Nephron progenitor cell (in vitro differentiated cells): ENCODE measurements at regions not wholly inside any gene's neighbourhood (a gene's known extent, or its start where the extent isn't known, plus 50 kb on each side); places are given as distances from the start of the nearest gene placed in this dataset.

ENCODE experiments used
- DNase-seq: peaks from one replicate; pipeline ENCODE4 v3.0.0; 2021
- H3K27ac Mint-ChIP-seq: 2 replicates; pipeline ENCODE4 v1.8.0; 2021; ENCODE audit warnings: mild to moderate bottlenecking, moderate library complexity, mixed read lengths
- H3K27me3 Mint-ChIP-seq: 2 replicates; pipeline ENCODE4 v1.8.0; 2021; ENCODE audit warnings: mild to moderate bottlenecking, low read depth, mixed read lengths; ENCODE audit not compliant: poor library complexity
- H3K36me3 Mint-ChIP-seq: 2 replicates; pipeline ENCODE4 v1.8.0; 2021; ENCODE audit warnings: low read depth, mixed read lengths
- H3K4me1 Mint-ChIP-seq: 2 replicates; pipeline ENCODE4 v1.8.0; 2021; ENCODE audit warnings: mixed read lengths
- H3K4me3 Mint-ChIP-seq: 2 replicates; pipeline ENCODE4 v1.8.0; 2021; ENCODE audit warnings: mild to moderate bottlenecking, moderate library complexity, mixed read lengths
- H3K9me3 Mint-ChIP-seq: 2 replicates; pipeline ENCODE4 v1.8.0; 2021; ENCODE audit warnings: mild to moderate bottlenecking, moderate library complexity, mixed read lengths
- CTCF ChIP-seq: fragments of 200-600 bp; sonication (generic); IDR thresholded peaks from 2 replicates; pipeline ENCODE4 v1.5.0; 2021; ENCODE audit warnings: antibody characterized with exemption

DNA sequence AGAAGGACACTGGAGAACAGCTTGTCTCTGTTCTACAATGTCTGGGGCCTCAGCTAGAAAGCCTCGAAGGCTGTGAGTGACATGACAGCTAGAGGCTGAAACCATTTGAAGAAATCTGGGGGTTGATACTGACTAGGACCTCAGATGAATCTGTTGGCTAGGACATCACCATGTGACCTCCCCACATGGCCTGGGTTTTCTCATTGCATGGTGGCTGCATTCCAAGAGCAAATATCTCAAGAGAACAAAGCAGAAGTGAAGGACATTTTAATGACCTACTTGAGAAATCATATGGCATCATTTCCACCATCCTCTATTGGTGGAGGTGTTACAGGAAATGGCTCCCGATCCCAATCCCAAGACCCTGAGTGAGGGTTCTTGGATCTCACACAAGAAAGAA, 450.6 kb upstream of the AUTS2 start:
- no peak overlapping the region for H3K4me3 Mint-ChIP-seq
- no peak for DNase-seq
- no peaks in the 10 kb centered on the region for H3K4me1 Mint-ChIP-seq
- H3K36me3 Mint-ChIP-seq, result no peaks in the 10 kb centered on the region
- no peak overlapping the region for H3K27ac Mint-ChIP-seq
- peaks cover 11% of the 10 kb centered on the region for H3K9me3 Mint-ChIP-seq
- TF ChIP-seq CTCF, result no peak
- H3K27me3 Mint-ChIP-seq, result peaks cover 6% of the 10 kb centered on the region

- H3K9me3 Mint-ChIP-seq, result peaks cover 14% of the 10 kb centered on the region
- no peaks in the 10 kb centered on the region for H3K36me3 Mint-ChIP-seq
- H3K27me3 Mint-ChIP-seq, result peaks cover 4% of the 10 kb centered on the region
- no peak for TF ChIP-seq CTCF
- no peaks in the 10 kb centered on the region for H3K4me1 Mint-ChIP-seq
- H3K4me3 Mint-ChIP-seq, result no peak overlapping the region
- no peak overlapping the region for H3K27ac Mint-ChIP-seq
- DNase-seq, result no peak
These were observed 448.2 kb upstream of the AUTS2 start for GRCh38 chr7:69149804-69150782.

DNA sequence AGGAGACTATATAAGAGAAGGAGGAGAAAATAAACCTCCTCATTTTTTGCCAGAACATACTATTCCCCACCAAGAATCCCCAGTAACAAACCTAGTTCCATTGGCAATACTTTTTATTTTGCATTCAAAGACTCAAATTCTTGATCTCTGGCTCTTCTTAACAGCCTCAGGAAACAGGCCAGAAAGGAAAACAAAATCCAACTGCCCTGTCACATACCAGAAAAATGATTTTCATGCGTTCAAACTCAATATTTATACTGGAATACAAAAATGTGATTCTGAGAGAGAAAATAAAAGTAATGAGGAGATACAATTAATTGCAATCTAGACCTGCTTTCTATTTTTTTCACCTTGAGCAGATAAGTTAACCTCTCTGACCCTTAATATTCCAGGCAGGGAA, 435.9 kb upstream of the AUTS2 start:
- Mint-ChIP-seq H3K4me1 (no peaks in the 10 kb centered on the region), H3K9me3 (no peaks in the 10 kb centered on the region), H3K36me3 (no peaks in the 10 kb centered on the region), H3K4me3 (no peak overlapping the region), H3K27me3 (no peaks in the 10 kb centered on the region), H3K27ac (no peak overlapping the region)
- TF ChIP-seq CTCF, result no peak
- no peak for DNase-seq

DNA sequence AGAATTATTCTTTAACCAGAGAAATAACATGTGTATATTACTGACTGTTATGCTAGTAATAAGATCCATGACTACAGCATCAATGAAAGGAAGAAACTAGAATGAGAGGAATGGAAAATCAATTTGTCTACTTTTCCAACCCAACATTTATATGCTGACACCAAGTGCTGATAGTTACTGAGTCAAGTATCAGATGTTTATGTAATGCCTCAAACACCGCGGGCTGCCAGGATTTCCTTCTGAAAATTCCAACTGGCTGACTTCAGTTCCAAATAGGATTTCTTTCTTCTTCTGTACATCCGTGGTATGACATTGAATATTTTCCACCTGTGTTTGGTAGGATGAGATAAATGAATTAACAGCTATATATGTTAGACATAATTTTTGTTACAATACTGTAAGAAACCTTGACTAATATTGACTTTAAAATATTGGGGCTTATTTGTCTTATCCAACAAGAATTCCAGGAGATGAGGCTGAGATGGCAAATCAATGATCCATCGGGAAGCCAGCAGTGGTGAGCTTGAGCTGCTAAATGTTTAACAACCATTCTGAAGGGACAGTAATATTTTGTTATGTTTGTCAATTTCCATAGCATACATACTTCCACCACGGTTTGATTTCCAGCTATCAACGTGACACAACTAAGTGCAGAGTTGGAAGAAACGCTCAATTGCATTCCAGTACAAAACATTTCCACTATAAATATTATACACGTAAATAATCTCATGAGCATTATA, 435.2 kb upstream of the AUTS2 start:
- Mint-ChIP-seq H3K4me3 (no peak overlapping the region), H3K4me1 (no peaks in the 10 kb centered on the region), H3K9me3 (no peaks in the 10 kb centered on the region), H3K36me3 (no peaks in the 10 kb centered on the region), H3K27me3 (no peaks in the 10 kb centered on the region), H3K27ac (no peak overlapping the region)
- no peak for DNase-seq
- no peak for TF ChIP-seq CTCF

GRCh38 chr7:69166979-69167516, 431.2 kb upstream of the AUTS2 start:
- Mint-ChIP-seq H3K27ac (no peak overlapping the region), H3K9me3 (no peaks in the 10 kb centered on the region), H3K4me1 (no peaks in the 10 kb centered on the region), H3K36me3 (no peaks in the 10 kb centered on the region), H3K4me3 (no peak overlapping the region), H3K27me3 (peaks cover 8% of the 10 kb centered on the region)
- TF ChIP-seq CTCF, result no peak
- DNase-seq, result no peak
